HG02870 (cell line): ENCODE measurements at regions not wholly inside any gene's neighbourhood (a gene's known extent, or its start where the extent isn't known, plus 50 kb on each side); places are given as distances from the start of the nearest gene placed in this dataset.

Experiments
- ATAC-seq: cut with Tn5 transposase; IDR thresholded peaks from one replicate; pipeline ENCODE4 v1.9.1; 2021; ENCODE audit warnings: mild to moderate bottlenecking, moderate library complexity; ENCODE audit not compliant: unreplicated experiment

DNA sequence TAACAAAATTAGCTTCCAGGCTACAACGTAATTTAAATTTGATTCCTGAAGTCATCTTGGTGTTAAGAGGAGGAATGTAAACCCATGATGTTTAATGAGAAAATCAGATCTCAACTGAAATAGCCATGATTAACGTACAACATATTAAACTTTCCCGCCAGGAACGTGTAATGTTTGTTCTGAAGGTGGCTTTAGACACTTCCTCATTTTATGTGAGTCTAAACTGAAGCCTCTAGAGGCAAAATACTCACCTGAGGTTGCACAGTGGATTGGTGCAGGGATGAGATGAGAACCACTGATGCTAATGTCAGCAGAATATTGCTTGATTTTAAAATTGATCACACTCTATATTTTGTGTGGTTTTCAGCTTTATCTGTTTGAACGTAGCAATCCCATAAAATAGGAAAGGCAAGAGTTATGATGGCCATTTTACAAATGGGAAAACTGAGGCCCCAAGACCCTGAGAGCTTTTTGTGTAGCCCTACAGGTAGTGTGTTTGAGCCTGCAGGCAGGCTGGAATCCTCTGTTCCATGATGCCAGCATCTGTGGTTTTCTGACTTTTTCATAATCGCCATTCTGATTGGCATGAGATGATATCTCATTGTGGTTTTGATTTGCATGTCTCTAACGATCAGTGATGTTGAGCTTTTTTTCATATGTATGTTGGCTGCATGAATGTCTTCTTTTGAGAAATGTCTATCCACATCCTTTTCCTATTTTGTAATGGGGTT lies 243.7 kb upstream of the BMPER start:
- no peak for ATAC-seq

DNA sequence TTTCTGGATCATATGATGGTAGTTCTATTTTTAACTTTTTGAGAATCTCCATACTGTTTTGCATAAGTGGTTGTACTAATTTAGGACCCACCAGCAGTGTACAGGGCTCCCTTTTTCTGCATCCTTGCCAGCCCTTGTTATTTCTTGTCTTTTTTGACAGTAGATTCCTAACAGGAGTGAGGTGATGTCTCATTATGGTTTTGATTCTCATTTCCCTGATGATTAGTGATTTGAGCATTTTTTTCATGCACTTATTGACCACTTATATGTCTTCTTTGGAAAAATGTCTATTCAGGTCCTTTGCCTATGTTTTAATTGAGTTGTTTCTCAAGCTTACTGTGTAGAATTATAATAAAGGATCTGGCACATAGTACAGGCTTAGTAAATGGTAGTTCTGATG lies 238.8 kb upstream of the BMPER start:
- ATAC-seq = no peak

DNA sequence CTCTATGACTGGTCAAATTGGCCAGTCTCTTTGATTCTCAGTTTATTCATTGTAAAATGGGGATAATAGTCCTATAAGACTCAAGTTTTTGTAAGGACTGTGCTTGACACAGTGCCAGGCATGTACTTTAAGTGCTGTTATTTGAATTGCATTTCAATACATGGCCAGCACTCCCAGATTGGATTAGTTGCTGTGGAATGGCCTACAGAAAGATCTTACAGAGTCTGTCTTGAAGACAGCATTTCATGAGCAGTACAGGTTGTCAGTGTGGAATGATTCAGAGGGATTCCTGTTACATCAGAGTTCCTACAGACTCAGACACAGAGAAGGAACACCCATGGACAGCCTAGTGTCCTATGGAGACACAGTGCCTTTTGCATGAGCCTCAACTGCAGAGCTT lies 238.1 kb upstream of the BMPER start:
- no peak for ATAC-seq

DNA sequence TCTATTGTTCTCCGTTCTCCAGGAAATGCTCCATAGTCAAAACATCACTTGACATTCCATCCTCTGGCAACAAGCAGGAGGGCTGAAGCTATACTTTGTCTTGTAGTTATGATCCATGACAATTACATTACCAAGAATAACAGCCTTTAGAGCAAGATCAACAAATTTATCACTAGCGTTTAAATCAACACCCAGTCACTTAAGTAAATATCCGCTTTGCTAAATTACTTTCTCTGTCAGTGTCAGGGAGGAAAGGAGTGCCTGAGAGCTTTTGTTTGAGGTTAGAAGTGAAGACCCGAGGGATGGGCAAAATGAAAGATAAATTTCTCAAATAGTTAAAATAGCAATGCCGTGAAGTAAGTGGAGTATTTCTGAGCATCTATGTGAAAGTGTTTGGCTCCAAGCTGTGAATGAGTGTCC lies 236.1 kb upstream of the BMPER start:
- ATAC-seq = no peak

DNA sequence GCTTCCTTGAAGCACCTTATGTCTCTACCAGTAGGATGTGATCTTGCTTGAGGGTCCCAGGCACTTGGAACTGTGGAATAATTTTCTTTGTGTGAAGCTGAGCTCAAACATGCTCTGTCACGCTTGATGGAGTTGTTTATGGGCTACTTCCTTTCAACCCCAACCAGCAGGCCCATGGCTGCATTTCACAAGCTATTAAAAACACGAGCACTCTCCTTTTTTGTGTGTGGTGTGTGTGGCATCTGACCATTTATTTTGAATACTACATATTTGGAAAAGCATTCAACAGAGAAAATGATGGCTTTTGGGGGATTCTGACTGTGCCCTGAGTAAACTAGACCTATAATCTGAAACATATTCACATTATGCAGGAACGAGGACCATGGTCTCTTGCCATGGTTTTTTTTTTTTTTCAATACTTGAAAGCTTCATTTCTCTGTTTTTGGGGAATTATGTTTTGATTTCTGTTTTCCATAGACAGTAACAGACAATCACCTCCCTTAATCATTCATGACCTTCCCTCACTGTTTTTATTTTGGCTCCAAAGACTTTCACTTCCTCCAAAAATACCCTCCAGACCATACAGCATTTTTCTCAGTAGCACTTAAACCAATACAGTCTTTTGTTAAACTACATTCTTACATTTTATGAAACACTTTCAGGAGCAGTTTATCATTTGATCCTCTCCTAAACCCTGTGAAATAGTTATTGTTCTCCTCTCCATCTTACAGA lies 233.6 kb upstream of the BMPER start:
- peak; percentile 68 for ATAC-seq

DNA sequence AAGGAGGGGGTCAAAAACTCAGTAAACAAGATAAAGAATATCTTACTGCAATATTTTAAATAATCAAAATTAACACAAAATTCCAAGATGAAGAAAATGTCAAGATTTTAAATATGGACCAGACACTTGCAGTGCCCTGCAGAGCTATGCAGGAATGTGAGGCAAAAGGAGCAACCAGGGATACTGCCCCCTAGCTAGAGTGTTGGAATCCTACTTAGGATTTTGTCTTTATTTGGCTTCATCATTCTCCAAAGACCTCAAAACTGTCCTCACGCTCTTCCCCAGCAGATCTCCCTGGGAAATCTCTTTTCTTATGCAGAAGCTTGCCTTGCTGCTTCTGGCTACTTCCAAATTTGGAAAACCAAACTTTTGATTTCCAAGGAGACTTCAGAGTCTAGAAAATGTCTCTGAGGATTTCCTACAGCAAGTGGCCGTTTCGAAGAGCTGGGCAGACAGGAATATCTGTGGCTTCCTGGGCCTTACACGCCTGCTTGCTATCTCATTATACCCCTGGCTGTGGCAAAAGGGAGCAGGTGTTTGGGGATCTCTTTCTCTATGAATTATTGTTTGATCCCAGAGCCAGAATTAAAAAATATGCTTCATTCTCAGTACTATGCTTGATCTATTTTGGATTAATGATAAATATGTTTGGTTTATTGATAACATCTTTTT lies 232.2 kb upstream of the BMPER start:
- no peak for ATAC-seq

DNA sequence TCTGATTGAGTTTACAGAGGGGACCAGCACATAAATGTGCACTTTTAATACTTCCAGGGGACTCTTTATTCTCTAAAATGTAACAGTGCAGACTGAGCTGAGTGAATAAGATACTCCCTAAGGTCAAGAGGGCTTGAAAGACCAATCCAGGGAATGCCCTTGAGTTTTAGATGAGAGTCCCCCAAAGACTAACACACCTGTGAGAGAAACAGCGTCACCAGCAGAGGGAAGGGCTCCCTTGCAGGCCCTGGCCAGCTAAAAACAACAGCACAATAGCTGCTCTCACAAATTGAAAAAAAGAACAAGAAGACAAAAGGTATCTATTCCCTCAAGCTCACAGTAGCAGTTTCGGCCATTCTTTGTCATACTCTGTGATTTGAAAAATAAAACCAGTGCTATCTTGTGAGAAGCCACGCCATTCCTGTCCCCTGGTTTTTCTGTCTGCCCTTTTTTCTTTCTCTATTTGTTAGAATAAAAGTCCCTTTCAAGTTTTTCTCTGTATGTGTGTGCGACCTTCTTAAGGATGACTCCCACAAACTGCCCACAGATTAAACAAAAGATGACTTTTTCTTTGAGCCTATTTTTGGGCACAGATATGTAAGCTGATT lies 230.4 kb upstream of the BMPER start:
- peak; percentile 69 for ATAC-seq

DNA sequence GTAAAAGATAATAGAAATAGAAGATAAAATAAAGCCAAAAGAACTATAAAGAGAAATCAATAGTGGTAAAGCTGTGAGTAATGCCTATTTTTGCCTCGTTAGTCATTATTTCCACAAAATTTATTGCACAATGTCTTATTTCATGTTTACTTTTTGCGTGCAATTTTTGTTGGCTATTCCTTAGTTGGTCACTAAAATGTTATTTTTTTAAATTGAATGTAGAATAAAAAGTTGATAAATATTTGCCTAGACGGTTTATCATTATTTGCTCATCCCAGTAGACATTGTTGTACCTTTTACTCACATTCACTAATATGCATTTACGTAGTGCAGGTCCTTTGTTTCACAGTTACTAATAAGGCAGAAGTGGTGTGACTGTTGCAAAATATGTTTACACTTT lies 227.8 kb upstream of the BMPER start:
- ATAC-seq = no peak

DNA sequence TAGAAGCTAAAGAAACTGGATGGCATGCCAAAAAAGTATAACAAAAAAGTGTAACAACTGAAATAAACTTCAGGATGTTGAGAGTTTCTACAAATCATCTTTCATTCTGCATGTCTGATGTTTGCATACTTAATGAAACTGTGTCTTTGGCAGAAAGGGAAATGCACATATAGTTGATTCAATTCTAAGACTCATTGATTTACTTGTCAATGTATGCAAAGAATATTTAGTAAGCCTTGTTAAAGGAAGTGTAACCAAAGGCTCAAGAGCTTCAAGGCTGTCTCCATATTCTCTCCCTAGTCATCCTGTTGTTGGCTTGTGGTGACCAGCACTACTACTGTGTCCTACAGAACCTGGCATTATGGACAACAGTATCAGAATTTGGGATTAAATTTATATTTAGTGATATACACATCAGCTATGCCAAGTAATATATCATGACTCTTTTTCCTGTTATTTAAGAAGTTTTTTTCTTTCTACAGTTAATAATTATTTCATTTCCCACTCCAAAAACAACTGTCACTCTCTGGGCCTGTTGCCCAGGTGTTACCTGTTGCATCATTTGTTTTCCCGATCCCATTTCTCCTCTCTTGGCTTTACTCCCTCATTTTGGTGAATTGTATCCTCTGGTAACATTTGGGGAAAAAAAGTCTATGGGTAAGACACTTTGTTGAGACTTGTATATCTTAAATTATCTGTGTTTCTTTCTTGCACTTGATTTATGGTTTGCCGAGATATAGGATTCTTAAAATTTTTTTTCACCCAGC lies 226.6 kb upstream of the BMPER start:
- ATAC-seq = no peak

DNA sequence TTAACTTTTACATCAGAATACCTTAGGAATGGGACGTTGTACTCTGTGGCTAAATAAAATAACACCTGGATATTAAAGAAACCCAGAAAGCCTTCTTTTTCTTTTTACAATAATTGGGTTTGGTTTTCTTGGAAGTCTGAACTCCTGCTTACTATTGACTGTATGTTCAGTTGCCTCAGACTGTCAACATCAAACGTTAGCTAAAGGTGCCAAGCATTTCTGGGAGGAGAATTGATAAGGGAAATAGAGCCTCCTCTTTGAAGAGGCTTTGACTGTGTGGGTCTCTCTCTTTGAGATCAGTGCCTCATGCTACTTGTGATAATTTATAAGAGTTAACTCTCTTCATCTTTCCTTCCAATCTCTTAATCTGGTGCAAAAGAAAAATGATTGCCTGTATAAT lies 224.7 kb upstream of the BMPER start:
- no peak for ATAC-seq

DNA sequence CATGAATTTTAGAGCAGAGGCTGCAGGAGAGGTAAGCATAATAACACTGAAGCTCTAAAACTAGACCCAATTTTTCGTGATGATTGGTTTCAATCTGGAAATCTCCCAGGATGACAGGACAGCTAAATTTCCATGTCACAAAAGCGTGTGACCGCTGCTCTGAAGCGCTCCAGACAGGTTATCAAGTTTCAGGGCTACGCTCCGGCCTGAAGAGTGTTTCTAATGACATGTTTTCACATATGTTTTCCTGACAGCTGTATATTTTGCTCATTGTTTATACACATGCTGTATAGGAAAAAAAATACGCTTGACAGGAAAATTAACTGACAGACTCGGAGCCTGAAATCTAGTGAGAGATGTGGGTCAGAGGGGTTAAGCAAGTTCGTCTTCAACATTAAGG lies 219.8 kb upstream of the BMPER start:
- ATAC-seq = no peak

DNA sequence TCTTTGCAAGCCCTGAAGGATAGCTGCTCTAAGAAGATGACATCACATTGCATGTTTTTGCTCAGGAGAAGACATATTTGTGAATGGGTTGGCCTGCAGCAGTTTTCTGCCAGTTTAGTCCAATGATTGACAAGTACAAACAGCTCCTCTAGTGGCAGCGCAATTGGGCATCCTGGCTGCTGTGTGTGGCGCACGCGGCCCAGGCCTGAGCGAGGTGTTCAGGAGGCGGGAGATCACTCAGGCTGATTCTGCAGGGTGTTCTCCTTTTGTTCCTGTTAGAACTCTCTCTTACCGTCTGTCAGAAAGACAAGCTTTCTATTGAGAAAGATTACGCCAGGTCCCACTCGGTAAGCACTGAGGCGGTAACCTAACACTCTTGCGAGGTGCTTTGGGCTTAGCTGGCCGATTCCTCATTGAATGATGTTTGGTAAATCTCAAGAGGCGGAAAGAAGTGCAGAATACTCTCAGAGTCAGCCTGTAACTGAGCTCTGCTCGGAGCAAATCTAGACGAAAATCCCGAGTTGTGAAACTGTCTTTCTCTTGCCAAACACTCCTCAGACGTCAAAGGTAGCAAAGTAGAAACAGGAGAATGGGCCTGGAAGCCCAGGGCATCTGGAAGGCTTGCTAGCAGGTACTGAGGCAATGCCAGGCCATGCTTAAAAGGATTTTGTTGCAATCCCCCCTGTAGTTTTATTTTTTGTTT lies 219.2 kb upstream of the BMPER start:
- ATAC-seq = no peak

DNA sequence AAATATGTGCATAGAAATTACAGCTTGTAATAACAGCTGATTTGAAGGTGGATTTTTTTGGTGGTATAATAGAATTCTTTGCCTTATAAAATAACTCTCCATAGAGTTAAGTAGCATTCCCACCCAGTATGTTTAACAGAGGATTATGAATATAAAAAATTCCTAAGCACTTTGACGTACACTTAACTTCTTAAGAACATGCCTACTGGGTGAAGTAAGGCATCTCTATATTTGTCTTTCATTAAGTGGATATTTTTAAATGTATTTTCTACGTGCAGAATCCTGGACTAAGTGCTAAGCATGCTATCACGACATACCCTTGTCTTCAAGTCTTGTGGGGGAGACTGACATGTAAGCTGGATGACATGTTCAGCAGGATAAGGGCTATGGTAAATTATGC lies 217.7 kb upstream of the BMPER start:
- no peak for ATAC-seq

DNA sequence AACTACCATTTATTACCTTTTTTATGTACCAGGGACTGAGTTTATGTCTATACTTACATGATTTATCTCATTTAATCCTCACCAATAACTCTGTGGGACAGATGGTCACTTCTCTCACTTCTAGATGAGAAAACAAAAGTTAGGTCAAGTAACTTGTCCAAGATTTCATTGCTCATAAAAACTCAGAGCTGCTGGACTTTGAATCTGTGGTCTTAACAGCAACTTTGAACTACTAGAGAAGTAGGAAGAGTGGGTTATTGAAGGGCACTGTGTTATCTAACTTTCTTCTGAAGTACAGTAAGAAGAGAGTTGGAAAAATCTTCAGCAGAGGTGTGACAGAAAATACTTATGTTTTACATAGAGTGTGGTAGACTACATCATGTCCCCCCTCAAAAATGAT lies 214.2 kb upstream of the BMPER start:
- ATAC-seq = no peak

DNA sequence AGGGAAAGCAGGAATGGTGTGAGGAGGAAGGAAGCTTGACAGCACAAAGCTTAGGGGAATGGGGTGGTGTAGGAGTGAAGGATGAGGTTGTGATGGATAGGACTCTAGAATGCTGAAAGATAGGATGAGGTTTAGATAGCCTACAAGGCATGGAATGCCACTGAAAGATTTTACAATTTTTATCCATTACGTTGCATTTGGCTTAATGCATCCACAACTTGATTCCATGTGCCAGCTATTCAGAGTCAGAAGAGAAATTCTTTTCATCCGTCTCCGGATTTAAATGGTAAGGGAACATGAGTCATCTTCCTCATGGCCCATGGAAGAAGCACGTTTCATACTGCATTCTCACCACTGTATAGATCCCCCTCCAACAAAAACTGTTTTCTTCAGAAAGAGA lies 212.4 kb upstream of the BMPER start:
- ATAC-seq = no peak

DNA sequence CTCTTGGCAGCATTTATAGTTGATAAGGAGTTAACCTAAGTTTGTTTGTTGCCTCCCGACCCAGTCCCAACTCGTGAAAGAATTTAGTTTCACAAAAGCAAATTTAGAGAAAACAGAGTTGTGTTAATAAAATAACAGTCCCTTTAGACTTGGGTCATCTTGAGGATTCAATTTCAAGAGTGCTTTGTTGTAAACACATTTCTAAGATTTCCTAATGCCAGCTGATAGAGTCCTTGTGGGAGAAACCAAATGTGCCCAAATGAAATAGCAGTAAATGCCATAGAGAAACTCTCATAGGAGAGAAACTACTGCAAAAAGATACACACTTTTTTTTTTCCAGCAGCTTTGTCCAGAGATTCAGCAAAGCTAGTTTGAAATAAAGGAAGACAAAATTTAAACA lies 211.3 kb upstream of the BMPER start:
- no peak for ATAC-seq

DNA sequence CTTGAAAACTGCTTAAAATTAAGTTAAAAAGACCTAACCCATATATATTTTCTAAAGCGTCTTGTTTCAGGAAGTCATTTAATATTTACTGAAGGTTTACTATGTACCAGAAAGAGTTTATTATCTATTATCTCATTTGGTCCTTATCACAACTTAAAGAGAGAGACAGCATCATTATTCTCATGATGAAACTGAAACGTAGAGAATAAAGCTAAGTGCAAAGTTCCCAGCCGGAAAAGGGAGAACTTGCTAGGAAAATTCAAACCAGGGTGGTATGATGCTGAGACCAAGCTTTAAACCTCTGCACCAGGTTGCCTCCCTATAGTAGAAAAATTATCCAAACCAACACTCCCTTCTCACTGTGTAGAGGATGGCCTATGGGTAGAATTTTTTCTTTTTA lies 207.7 kb upstream of the BMPER start:
- no peak for ATAC-seq

DNA sequence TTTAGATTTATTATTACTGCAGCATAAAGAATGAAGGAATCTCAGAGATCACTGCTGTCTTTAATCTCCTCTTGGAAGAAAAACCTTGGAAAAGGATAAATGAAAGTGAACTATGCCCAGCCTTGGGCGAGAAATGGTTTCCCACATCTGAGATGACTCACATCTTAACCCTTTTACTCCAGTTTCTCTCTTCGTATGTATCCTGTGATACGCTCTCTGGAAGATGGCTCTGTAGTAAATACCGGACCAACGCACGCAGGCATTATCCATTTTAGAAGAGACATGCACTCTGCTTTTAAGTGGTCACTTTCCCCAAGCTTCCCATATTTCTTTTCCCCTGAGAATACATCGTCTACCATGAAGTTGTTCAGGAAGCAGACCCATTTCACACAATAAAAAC lies 207.3 kb upstream of the BMPER start:
- ATAC-seq = no peak

DNA sequence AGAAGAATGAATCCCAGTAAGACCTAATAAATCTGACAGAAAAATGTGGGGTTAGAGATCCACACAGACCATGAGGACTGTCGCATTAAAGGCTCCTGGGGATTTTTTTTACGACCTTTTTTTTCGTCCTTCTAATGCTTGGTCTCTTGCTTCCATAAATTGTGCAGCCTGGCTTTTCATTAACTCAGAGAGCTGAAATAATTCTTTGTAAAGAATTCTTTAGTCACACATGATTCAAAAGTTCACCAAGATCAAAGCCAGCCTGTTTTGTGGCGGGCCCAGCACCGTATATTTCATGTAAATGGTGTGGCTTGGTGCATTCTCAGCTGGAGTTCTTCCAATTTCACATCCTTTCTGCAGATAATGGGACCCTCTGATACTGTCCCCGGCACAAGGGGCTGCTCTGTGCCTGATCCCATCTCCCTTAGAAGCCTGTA lies 206.6 kb upstream of the BMPER start:
- no peak for ATAC-seq
